Brain microvascular endothelial cell (primary cell): ENCODE measurements at regions not wholly inside any gene's neighbourhood (a gene's known extent, or its start where the extent isn't known, plus 50 kb on each side); places are given as distances from the start of the nearest gene placed in this dataset.
"Not testable (repeated sequence)": the region's sequence is repeated elsewhere in the genome, so short reads cannot be mapped to it uniquely, and the experiment has no call there.

Experiments
- DNase-seq: peaks from one replicate; pipeline ENCODE4 v3.0.0-alpha.2; 2020
- H3K27ac ChIP-seq: fragments of 250-450 bp; sonication (Bioruptor Pico); 2 replicates; pipeline ENCODE4 v1.5.1; 2020; ENCODE audit warnings: mild to moderate bottlenecking, moderate library complexity
- H3K27me3 ChIP-seq: fragments of 250-450 bp; sonication (Bioruptor Pico); replicated peaks from 2 replicates; pipeline ENCODE4 v1.5.1; 2020; ENCODE audit warnings: mild to moderate bottlenecking
- H3K36me3 ChIP-seq: fragments of 250-450 bp; sonication (Bioruptor Pico); replicated peaks from 2 replicates; pipeline ENCODE4 v1.5.1; 2020; ENCODE audit warnings: mild to moderate bottlenecking
- H3K4me3 ChIP-seq: 2 replicates; pipeline ENCODE4 v1.5.1; 2011; ENCODE audit warnings: low read depth, mild to moderate bottlenecking, control low read depth, low read length, moderate library complexity
- in situ Hi-C: cut with HindIII; loops from 2 replicates; pipeline ENCODE4 v1.10.0; 2017; ENCODE audit warnings: low sequenced_read_pairs, low pct_ligation_motif_present
- TF ChIP-seq, protein P1 (sequence below): IDR thresholded peaks from 2 replicates; pipeline ENCODE4 v1.5.1; 2011; ENCODE audit warnings: low read depth, mild to moderate bottlenecking, moderate library complexity, low read length, control low read depth, inconsistent platforms; ENCODE audit errors: missing control alignments

DNA sequence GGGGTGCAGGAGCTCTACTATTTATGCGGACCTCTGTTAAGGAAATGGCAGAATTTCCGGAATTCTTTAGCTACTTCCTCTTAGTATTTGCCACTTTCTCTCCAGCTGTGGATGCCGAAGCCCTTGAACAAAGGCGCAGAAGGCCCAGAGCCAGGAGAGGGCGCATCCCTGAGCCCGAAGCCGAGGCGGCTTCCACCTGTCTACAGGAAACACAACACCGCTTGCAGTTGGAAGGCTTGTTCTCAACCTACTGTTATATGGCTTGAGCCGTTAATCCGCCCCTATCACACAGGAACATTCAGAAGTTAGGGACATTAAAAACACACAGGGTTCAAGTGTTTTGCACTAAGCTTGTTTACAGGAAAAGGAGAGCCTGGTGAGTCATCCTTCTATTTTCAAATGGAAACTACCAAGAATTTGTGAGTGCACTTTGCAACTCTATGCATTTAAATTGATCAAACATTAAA, 417.1 kb downstream of the BCKDHB start:
- H3K27me3 ChIP-seq: no peaks in the 10 kb centered on the region
- in situ Hi-C loops: no loop called here
- no peak overlapping the region for H3K4me3 ChIP-seq
- TF ChIP-seq, protein P1, sequence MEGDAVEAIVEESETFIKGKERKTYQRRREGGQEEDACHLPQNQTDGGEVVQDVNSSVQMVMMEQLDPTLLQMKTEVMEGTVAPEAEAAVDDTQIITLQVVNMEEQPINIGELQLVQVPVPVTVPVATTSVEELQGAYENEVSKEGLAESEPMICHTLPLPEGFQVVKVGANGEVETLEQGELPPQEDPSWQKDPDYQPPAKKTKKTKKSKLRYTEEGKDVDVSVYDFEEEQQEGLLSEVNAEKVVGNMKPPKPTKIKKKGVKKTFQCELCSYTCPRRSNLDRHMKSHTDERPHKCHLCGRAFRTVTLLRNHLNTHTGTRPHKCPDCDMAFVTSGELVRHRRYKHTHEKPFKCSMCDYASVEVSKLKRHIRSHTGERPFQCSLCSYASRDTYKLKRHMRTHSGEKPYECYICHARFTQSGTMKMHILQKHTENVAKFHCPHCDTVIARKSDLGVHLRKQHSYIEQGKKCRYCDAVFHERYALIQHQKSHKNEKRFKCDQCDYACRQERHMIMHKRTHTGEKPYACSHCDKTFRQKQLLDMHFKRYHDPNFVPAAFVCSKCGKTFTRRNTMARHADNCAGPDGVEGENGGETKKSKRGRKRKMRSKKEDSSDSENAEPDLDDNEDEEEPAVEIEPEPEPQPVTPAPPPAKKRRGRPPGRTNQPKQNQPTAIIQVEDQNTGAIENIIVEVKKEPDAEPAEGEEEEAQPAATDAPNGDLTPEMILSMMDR: peak; percentile 46
- H3K36me3 ChIP-seq: no peaks in the 10 kb centered on the region
- H3K27ac ChIP-seq: no peak overlapping the region
- DNase-seq: no peak

DNA sequence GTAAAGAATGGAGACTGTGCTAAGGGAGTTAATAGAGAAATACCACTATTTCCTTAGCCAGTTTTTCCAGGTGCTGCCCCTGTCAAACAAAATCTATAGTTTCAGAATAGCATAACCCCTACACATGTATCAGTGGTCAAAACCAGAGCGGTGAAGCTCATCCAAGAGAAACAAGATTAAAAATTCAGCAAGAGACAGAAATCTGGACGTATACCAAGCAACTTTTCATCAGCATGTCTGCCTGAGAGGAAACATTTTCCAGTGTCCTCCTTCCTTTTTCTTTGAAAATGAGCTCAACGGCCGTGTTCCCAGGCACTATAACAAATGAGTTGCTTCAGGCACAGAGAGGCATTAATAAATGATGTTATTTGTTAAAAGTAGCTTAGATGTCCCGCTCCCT, 416.5 kb downstream of the BCKDHB start:
- H3K36me3 ChIP-seq: no peaks in the 10 kb centered on the region
- in situ Hi-C loops: no loop called here
- no peak overlapping the region for H3K4me3 ChIP-seq
- no peaks in the 10 kb centered on the region for H3K27me3 ChIP-seq
- no peak for DNase-seq
- H3K27ac ChIP-seq: no peak overlapping the region
- TF ChIP-seq, protein P1: no peak

DNA sequence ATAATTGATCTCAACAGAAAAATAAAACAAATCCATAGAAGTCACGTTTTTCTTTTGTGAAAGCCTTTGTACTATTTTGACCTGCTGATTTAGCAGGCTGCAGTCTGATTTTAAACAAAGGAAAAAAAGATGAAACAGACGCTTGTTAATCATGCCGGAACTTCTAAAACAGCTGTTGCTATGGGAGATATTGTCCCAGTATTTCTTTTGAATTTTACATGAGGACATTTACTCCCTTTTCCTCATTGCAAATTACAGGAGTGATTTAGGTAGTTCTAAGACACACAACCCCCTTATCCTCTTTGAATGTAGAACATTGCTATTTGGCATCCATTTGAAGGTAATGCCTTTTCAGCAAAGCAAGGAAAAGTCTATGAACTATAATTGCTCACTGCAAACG, 416.1 kb downstream of the BCKDHB start:
- no peak for DNase-seq
- TF ChIP-seq, protein P1: no peak
- Histone ChIP-seq H3K4me3 (no peak overlapping the region), H3K27ac (no peak overlapping the region), H3K36me3 (no peaks in the 10 kb centered on the region), H3K27me3 (no peaks in the 10 kb centered on the region)
- in situ Hi-C loops: no loop called here

DNA sequence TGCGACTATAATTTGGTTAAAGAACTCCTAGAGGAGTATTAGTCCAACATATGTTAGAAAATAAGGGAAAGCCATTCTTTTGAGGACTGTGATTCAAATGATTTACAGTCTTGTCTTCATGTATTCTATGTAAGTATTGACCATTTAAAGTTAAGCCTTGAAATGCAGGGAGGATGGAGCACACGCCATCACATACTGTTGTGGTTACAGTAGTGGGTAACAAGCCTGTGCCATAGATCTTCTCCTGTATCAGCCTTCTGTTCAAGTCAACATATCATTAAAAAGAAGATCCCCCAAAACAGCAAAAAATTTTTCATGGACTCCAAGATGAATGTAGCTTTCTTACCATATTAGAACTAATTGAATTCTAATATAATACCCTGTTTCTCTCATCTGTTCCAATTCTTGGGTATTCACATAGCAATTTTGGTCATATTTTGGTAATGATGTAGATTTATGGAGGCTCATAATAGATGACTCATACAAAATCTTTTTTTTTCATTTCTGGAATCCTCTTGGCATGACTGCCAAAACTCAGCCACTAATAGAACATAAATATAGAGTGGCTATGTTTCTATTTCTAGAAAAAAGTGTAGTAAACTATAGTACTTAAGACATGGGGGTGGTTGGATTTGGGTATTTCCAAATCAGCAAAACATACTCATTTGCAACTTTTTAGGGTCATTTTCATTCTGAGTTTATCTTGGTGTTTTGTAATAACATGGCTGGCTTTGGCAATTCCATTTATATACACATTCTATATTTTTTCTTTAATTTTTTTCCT, 413.5 kb downstream of the BCKDHB start:
- TF ChIP-seq, protein P1: no peak
- DNase-seq: no peak
- Histone ChIP-seq H3K4me3 (no peak overlapping the region), H3K27ac (no peak overlapping the region), H3K36me3 (no peaks in the 10 kb centered on the region), H3K27me3 (no peaks in the 10 kb centered on the region)
- in situ Hi-C loops: no loop called here

DNA sequence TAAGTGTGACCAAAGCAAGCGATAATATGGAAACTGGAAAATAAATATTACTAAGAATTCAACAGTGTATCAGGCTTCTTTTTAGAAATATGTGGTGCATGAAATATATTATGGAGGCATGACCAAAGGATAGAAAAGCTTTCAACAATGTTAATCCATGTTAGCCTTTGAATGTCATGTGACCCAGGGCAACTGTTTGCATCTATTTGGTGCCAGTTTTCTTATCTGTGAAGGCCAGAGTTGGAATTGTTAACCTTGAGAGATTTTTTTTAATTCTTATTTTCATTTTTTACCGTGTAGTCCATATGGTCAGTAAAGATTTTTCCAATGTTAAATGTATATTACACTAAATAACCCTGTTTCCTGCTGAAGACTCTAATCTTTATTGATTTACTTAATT, 411.1 kb downstream of the BCKDHB start:
- H3K36me3 ChIP-seq: no peaks in the 10 kb centered on the region
- no peak overlapping the region for H3K27ac ChIP-seq
- no peak overlapping the region for H3K4me3 ChIP-seq
- in situ Hi-C loops: no loop called here
- no peak for DNase-seq
- TF ChIP-seq, protein P1: no peak
- no peaks in the 10 kb centered on the region for H3K27me3 ChIP-seq

GRCh38 chr6:80510521-80510920, 404.1 kb downstream of the BCKDHB start:
- in situ Hi-C loops, H3K4me3 ChIP-seq, H3K36me3 ChIP-seq, H3K27me3 ChIP-seq, DNase-seq, H3K27ac ChIP-seq: not testable (repeated sequence)
